ENCODE measurements at regions not wholly inside any gene's neighbourhood (a gene's known extent, or its start where the extent isn't known, plus 50 kb on each side); places are given as distances from the start of the nearest gene placed in this dataset.

DNA sequence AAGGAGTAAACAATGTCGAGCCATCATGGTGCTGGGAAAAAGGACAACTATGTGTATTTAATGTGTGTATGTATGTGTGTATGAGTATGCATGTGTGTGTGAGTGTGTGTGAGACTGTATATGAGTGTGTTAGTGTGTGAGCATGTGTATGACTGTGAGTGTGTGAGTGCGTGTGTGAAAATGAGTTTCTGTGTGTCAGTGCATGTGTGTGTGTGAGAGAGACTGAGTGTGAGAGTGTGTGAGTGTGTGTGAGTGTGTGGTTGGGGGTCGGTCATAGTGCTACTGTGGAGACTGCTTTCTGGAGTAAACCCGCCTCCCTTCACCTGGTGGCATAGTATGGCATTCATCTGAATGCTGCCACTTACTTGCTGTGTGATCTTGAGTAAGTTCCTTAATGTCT is 567.4 kb downstream of the FGF9 start:
- peaks cover 10% of the 10 kb centered on the region for H3K4me1 Mint-ChIP-seq (ENCODE audit: low read depth)

GRCh38 chr13:22240716-22241115 is 569.8 kb downstream of the FGF9 start:
- no peak overlapping the region for H3K27ac Mint-ChIP-seq (ENCODE audit: unreplicated experiment)
- peaks cover 10% of the 10 kb centered on the region for H3K4me1 Mint-ChIP-seq (ENCODE audit: low read depth)
- no peak overlapping the region for H3K4me3 Mint-ChIP-seq (ENCODE audit: unreplicated experiment)
- DNase-seq (ENCODE audit: low spot score) = no peak
- H3K27me3 Mint-ChIP-seq (ENCODE audit: low read depth) = peaks cover 6% of the 10 kb centered on the region
- no peaks in the 10 kb centered on the region for H3K9me3 Mint-ChIP-seq (ENCODE audit: low read depth)
- peaks cover 2% of the 10 kb centered on the region for H3K36me3 Mint-ChIP-seq (ENCODE audit: low read depth)
- TF ChIP-seq, protein P1, sequence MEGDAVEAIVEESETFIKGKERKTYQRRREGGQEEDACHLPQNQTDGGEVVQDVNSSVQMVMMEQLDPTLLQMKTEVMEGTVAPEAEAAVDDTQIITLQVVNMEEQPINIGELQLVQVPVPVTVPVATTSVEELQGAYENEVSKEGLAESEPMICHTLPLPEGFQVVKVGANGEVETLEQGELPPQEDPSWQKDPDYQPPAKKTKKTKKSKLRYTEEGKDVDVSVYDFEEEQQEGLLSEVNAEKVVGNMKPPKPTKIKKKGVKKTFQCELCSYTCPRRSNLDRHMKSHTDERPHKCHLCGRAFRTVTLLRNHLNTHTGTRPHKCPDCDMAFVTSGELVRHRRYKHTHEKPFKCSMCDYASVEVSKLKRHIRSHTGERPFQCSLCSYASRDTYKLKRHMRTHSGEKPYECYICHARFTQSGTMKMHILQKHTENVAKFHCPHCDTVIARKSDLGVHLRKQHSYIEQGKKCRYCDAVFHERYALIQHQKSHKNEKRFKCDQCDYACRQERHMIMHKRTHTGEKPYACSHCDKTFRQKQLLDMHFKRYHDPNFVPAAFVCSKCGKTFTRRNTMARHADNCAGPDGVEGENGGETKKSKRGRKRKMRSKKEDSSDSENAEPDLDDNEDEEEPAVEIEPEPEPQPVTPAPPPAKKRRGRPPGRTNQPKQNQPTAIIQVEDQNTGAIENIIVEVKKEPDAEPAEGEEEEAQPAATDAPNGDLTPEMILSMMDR (IDR thresholded peaks at IDR 0.05) = no peak

More for the DNA sequence above, 567.4 kb downstream of the FGF9 start:
- Mint-ChIP-seq H3K27ac (ENCODE audit: unreplicated experiment) (no peak overlapping the region), H3K4me3 (ENCODE audit: unreplicated experiment) (no peak overlapping the region), H3K9me3 (ENCODE audit: low read depth) (no peaks in the 10 kb centered on the region), H3K36me3 (ENCODE audit: low read depth) (peaks cover 2% of the 10 kb centered on the region), H3K27me3 (ENCODE audit: low read depth) (peaks cover 6% of the 10 kb centered on the region)
- no peak for DNase-seq (ENCODE audit: low spot score)
- TF ChIP-seq, protein P1 (IDR thresholded peaks at IDR 0.05) = no peak

DNA sequence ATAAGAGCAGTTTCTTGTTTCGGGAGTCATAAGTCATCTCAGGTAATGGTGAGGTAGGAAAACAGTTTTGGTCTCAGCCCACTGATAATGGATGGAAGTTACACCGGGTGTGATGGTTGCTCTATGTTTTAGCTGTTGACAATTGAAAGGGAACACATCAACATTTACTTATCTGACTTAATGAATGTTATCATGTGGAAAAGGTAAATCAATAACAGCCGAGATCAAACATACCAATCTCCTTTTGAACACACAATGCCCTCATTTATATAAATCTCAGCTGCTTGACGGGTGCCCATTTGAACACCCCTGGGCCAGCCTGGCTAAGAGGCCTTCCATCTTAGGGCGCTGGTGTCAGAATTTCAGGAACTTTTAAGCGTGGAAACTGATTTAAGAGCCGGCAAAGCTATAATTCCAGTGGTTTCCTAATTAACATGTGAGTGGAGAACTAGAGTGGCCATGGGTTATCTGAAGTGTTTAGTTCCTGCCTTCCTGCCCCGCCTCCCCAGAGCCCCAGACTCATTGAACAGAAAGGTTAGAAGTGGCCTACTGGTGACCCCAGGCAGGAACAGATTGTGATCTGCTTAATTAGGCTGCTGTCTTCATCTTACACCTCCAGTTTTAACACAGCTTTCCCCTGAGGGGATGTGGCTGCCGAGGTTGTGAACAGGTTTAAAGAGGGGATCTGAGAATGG is 572.7 kb downstream of the FGF9 start:
- TF ChIP-seq, protein P1 (IDR thresholded peaks at IDR 0.05) = no peak
- no peaks in the 10 kb centered on the region for H3K9me3 Mint-ChIP-seq (ENCODE audit: low read depth)
- DNase-seq (ENCODE audit: low spot score) = no peak

DNA sequence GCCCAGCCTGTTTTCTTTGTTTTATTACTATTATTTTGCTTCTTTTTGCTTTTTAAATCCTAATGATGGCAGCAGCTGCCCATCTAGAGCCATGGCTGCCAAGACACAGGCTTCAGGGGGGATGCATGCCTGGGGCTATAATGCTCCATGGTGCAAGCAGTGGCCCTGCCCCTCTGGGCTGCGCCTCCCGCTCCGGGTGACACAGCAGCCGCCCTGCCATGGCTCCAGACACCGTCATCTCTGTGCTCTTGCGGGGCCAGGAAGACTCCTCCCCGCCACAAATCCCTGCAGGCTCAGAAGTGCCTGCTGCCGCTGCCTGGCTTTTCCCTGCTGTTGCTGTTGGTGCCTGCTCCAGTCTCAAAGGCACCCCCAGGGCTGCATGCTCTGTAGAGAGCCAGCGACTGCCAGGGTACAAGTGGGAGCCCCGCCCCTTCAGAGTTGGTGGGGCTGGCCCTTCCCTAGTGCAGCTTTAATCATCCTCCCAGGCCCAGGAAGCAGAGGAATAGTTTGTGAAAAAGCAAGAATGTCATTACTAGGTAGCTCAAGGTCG is 581.5 kb downstream of the FGF9 start:
- no peaks in the 10 kb centered on the region for H3K4me1 Mint-ChIP-seq (ENCODE audit: low read depth)
- no peaks in the 10 kb centered on the region for H3K27me3 Mint-ChIP-seq (ENCODE audit: low read depth)
- H3K36me3 Mint-ChIP-seq (ENCODE audit: low read depth) = no peaks in the 10 kb centered on the region
- TF ChIP-seq, protein P1 (IDR thresholded peaks at IDR 0.05) = no peak
- no peak overlapping the region for H3K4me3 Mint-ChIP-seq (ENCODE audit: unreplicated experiment)
- no peaks in the 10 kb centered on the region for H3K9me3 Mint-ChIP-seq (ENCODE audit: low read depth)
- DNase-seq (ENCODE audit: low spot score) = no peak
- H3K27ac Mint-ChIP-seq (ENCODE audit: unreplicated experiment) = no peak overlapping the region

More for the DNA sequence above, 572.7 kb downstream of the FGF9 start:
- Mint-ChIP-seq H3K27ac (ENCODE audit: unreplicated experiment) (no peak overlapping the region), H3K27me3 (ENCODE audit: low read depth) (peaks cover 2% of the 10 kb centered on the region), H3K36me3 (ENCODE audit: low read depth) (peaks cover 2% of the 10 kb centered on the region), H3K4me1 (ENCODE audit: low read depth) (peaks cover 8% of the 10 kb centered on the region), H3K4me3 (ENCODE audit: unreplicated experiment) (no peak overlapping the region)

- TF ChIP-seq, protein P1 (IDR thresholded peaks at IDR 0.05) = no peak
- Mint-ChIP-seq H3K27ac (ENCODE audit: unreplicated experiment) (no peak overlapping the region), H3K36me3 (ENCODE audit: low read depth) (no peaks in the 10 kb centered on the region), H3K9me3 (ENCODE audit: low read depth) (peaks cover 7% of the 10 kb centered on the region), H3K4me3 (ENCODE audit: unreplicated experiment) (no peak overlapping the region), H3K4me1 (ENCODE audit: low read depth) (no peaks in the 10 kb centered on the region), H3K27me3 (ENCODE audit: low read depth) (no peaks in the 10 kb centered on the region)
- no peak for DNase-seq (ENCODE audit: low spot score)
Measured at GRCh38 chr13:22253107-22253506, 582.2 kb downstream of the FGF9 start.
